GM18511 (cell line): ENCODE measurements at regions not wholly inside any gene's neighbourhood (a gene's known extent, or its start where the extent isn't known, plus 50 kb on each side); places are given as distances from the start of the nearest gene placed in this dataset.
"Not testable (repeated sequence)": the region's sequence is repeated elsewhere in the genome, so short reads cannot be mapped to it uniquely, and the experiment has no call there.

Source experiments
- ATAC-seq: cut with Tn5 transposase; IDR thresholded peaks from one replicate; pipeline ENCODE4 v1.9.1; 2021; ENCODE audit warnings: mild to moderate bottlenecking, moderate library complexity; ENCODE audit not compliant: unreplicated experiment

GRCh38 chr1:47491341-47491753 is 53.5 kb downstream of the FOXD2 start:
- no peak for ATAC-seq

- ATAC-seq: no peak
Observed at GRCh38 chr1:47495176-47495713, 57.4 kb downstream of the FOXD2 start.

- ATAC-seq: no peak
Observed at GRCh38 chr1:47498551-47498950, 60.7 kb downstream of the FOXD2 start.

GRCh38 chr1:47501069-47501468 is 63.2 kb downstream of the FOXD2 start:
- ATAC-seq: no peak

GRCh38 chr1:47502746-47503370 is 65.0 kb downstream of the FOXD2 start:
- no peak for ATAC-seq

GRCh38 chr1:47504840-47505239 is 67.0 kb downstream of the FOXD2 start:
- ATAC-seq: not testable (repeated sequence)

- no peak for ATAC-seq
Observed at GRCh38 chr1:47505267-47505666, 67.4 kb downstream of the FOXD2 start.

- no peak for ATAC-seq
Observed at GRCh38 chr1:47506053-47506452, 68.2 kb downstream of the FOXD2 start.

- no peak for ATAC-seq
Observed at GRCh38 chr1:47507144-47507543, 69.3 kb downstream of the FOXD2 start.

- ATAC-seq: no peak
Observed at GRCh38 chr1:47507881-47508701, 70.2 kb downstream of the FOXD2 start.

- ATAC-seq: no peak
Observed at GRCh38 chr1:47508702-47509431, 71.0 kb downstream of the FOXD2 start.

GRCh38 chr1:47510282-47510811 is 72.5 kb downstream of the FOXD2 start:
- no peak for ATAC-seq

- no peak for ATAC-seq
Observed at GRCh38 chr1:47511825-47512224, 74.0 kb downstream of the FOXD2 start.

- no peak for ATAC-seq
Observed at GRCh38 chr1:47513393-47513792, 75.5 kb downstream of the FOXD2 start.

- ATAC-seq: no peak
Observed at GRCh38 chr1:47514229-47514628, 76.4 kb downstream of the FOXD2 start.

- ATAC-seq: no peak
Observed at GRCh38 chr1:47515164-47515789, 77.4 kb downstream of the FOXD2 start.

- no peak for ATAC-seq
Observed at GRCh38 chr1:47517946-47518345, 80.1 kb downstream of the FOXD2 start.

GRCh38 chr1:47519491-47519890 is 81.6 kb downstream of the FOXD2 start:
- ATAC-seq: no peak

GRCh38 chr1:47519971-47520370 is 82.1 kb downstream of the FOXD2 start:
- ATAC-seq: no peak

- ATAC-seq: no peak
Observed at GRCh38 chr1:47521034-47521881, 83.4 kb downstream of the FOXD2 start.
